Adrenal gland (tissue), 9 donors: ENCODE measurements at regions not wholly inside any gene's neighbourhood (a gene's known extent, or its start where the extent isn't known, plus 50 kb on each side); places are given as distances from the start of the nearest gene placed in this dataset.

Experiments
- DNase-seq, 7 donors: peaks; one replicate each; pipeline ENCODE4 v3.0.0-alpha.2; 2019 to 2020
- H3K27ac ChIP-seq, 5 donors: fragments of 200-600 bp; sonication (generic) in 4 of 5; 1 replicate in 3 of 5; 2 replicates in 2 of 5; pipeline versions ENCODE4 v1.5.1 to v1.8.0; 2016 to 2020; ENCODE audit warnings: mild to moderate bottlenecking in 1 of 5
- H3K27me3 ChIP-seq: fragments of 200-600 bp; 2 replicates; pipeline ENCODE4 v1.8.0; 2021
- H3K36me3 ChIP-seq, 2 donors: fragments of 200-600 bp; replicated peaks in 1 of 2; 1 replicate in 1 of 2; 2 replicates in 1 of 2; pipeline versions ENCODE4 v1.5.1 to v1.8.0; 2018 to 2022
- H3K4me1 ChIP-seq, 2 donors: fragments of 200-600 bp; replicated peaks in 1 of 2; 1 replicate in 1 of 2; 2 replicates in 1 of 2; pipeline versions ENCODE4 v1.5.1 to v1.8.0; 2018 to 2021
- H3K4me3 ChIP-seq, 4 donors: fragments of 200-600 bp; sonication (generic) in 3 of 4; one replicate each; pipeline ENCODE4 v1.5.1; 2016 to 2018
- H3K9me3 ChIP-seq, 3 donors: fragments of 200-600 bp; sonication (generic) in 1 of 3; replicated peaks in 1 of 3; 1 replicate in 2 of 3; 2 replicates in 1 of 3; pipeline versions ENCODE4 v1.5.1 to v1.8.0; 2016 to 2021
- CTCF ChIP-seq, 6 experiments: fragments of 450-650 bp in 4 of 6; fragments of 200-600 bp in 2 of 6; sonication (generic) in 1 of 6; IDR thresholded peaks; 1 replicate in 5 of 6; 2 replicates in 1 of 6; pipeline versions ENCODE4 v1.5.1 to v1.8.0; 2016 to 2021; ENCODE audit warnings: antibody characterized with exemption in 6 of 6, mild to moderate bottlenecking in 2 of 6, moderate library complexity in 1 of 6
- POLR2A ChIP-seq, 2 donors: fragments of 450-650 bp; IDR thresholded peaks; one replicate each; pipeline ENCODE4 v1.6.1; 2017; ENCODE audit warnings: antibody characterized with exemption in 2 of 2, mild to moderate bottlenecking in 2 of 2, moderate library complexity in 1 of 2
- WGBS, 4 donors: extraction: QIAGEN DNeasy Blood & Tissue Kit in 2 of 4; methylation state at CpG; one replicate each; pipeline versions ENCODE4 v1.1.5 to v1.1.7; 2013 to 2017; 5-methylcytosine and 5-hydroxymethylcytosine counted together
- intact Hi-C, 2 donors: fragments of 100-400 bp; cut with DNase I; formaldehyde crosslinking; loops; one replicate each; pipeline versions ENCODE4 v1.14.1 to v1.15.0; 2022 to 2023
- donor health status: healthy with polysubstance abuse.
- donor health status: Bipolar disorder and iron deficiency.
- donor health status: DM: yes; HTN: yes; CAD: no.
- donor health status: DM: no; HTN: no; CAD: no.
- donor health status: DM: no; HTN: no; CAD: no.

- Histone ChIP-seq H3K27me3 (no peaks in the 10 kb centered on the region), H3K9me3 (no peaks in the 10 kb centered on the region), H3K4me3 (no peak overlapping the region), H3K36me3 (no peaks in the 10 kb centered on the region), H3K27ac (no peak overlapping the region), H3K4me1 (no peaks in the 10 kb centered on the region)
- intact Hi-C loops = no loop called here
- TF ChIP-seq POLR2A (IDR thresholded peaks at IDR 0.05) (no peak), CTCF (IDR thresholded peaks at IDR 0.05) (no peak)
- DNase-seq = no peak
Measured at GRCh38 chr2:75954761-75955160, 244.0 kb upstream of the GCFC2 start.

- no peak for TF ChIP-seq CTCF (IDR thresholded peaks at IDR 0.05)
- TF ChIP-seq POLR2A (IDR thresholded peaks at IDR 0.05) = no peak
Measured at GRCh38 chr2:75952173-75952572, 241.5 kb upstream of the GCFC2 start.

GRCh38 chr2:75949385-75950030, 238.8 kb upstream of the GCFC2 start:
- no peaks in the 10 kb centered on the region for H3K4me1 ChIP-seq
- intact Hi-C loops = no loop called here

More at GRCh38 chr2:75952173-75952572, 241.5 kb upstream of the GCFC2 start:
- Histone ChIP-seq H3K4me3 (no peak overlapping the region), H3K27me3 (no peaks in the 10 kb centered on the region), H3K36me3 (no peaks in the 10 kb centered on the region), H3K4me1 (no peaks in the 10 kb centered on the region), H3K27ac (no peak overlapping the region), H3K9me3 (no peaks in the 10 kb centered on the region)
- 50 to 78% (median 67%) methylated on average over 1 of the region's 1 CpG for WGBS, 4 donors
- DNase-seq = no peak
- intact Hi-C loops = no loop called here

GRCh38 chr2:75936311-75936710, 225.6 kb upstream of the GCFC2 start:
- no peaks in the 10 kb centered on the region for H3K36me3 ChIP-seq
- DNase-seq = no peak
- no peaks in the 10 kb centered on the region for H3K27me3 ChIP-seq
- intact Hi-C loops = no loop called here
- H3K27ac ChIP-seq = no peak overlapping the region
- TF ChIP-seq POLR2A (IDR thresholded peaks at IDR 0.05) (no peak), CTCF (IDR thresholded peaks at IDR 0.05) (no peak)
- no peaks in the 10 kb centered on the region for H3K9me3 ChIP-seq
- no peak overlapping the region for H3K4me3 ChIP-seq
- 75 to 85% (median 79%) methylated on average over 4 of the region's 4 CpGs for WGBS, 4 donors
- no peaks in the 10 kb centered on the region for H3K4me1 ChIP-seq

More at GRCh38 chr2:75949385-75950030, 238.8 kb upstream of the GCFC2 start:
- Histone ChIP-seq H3K4me3 (no peak overlapping the region), H3K27me3 (no peaks in the 10 kb centered on the region), H3K36me3 (no peaks in the 10 kb centered on the region), H3K27ac (no peak overlapping the region), H3K9me3 (no peaks in the 10 kb centered on the region)
- TF ChIP-seq POLR2A (IDR thresholded peaks at IDR 0.05) = no peak
- DNase-seq = no peak
- 56 to 64% (median 62%) methylated on average over 4 of the region's 4 CpGs for WGBS, 4 donors

- intact Hi-C loops = no loop called here
- H3K4me1 ChIP-seq = no peaks in the 10 kb centered on the region
- no peak for DNase-seq
- no peak overlapping the region for H3K4me3 ChIP-seq
- WGBS, 4 donors = 32 to 67% (median 47%) methylated on average over 2 of the region's 2 CpGs
- TF ChIP-seq CTCF (IDR thresholded peaks at IDR 0.05) (no peak), POLR2A (IDR thresholded peaks at IDR 0.05) (no peak)
- no peak overlapping the region for H3K27ac ChIP-seq
- no peaks in the 10 kb centered on the region for H3K27me3 ChIP-seq
- no peaks in the 10 kb centered on the region for H3K9me3 ChIP-seq
- H3K36me3 ChIP-seq = no peaks in the 10 kb centered on the region
Measured at GRCh38 chr2:75932996-75933395, 222.3 kb upstream of the GCFC2 start.
